ENCODE measurements at regions not wholly inside any gene's neighbourhood (a gene's known extent, or its start where the extent isn't known, plus 50 kb on each side); places are given as distances from the start of the nearest gene placed in this dataset.

DNA sequence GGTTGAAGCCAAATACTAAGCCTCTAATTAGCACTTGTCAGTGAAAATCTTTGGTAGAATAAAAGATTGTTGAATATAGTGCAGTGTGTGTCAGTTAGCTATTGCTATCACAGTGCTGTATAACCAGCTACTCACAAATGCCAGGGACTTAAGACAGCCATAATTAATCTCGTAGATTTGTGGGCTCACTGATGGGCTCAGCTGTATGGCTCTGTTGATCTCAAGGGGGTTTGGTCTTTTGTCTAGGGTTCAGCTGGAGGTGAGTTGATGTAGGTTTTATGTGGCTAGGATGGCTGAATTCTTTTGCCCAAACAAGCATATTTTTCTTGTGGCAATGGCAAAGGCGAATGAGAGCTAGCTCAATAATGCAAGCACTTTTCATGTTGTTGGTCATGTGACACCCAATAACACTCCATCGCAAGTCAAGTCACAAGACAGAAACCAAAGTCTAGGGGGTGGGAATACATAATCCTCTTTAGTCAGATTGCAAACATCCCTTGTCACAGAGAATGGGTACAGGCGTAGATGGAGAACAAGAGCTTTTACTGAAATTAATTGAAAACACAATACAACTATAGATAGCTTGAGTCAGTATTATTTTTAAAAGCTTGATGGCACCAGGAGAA lies 121.7 kb upstream of the EDNRB start:
- H3K4me3 ChIP-seq (ENCODE audit: severe bottlenecking) = no peak overlapping the region
- H3K27me3 ChIP-seq (ENCODE audit: insufficient read depth, poor library complexity, severe bottlenecking) = no peaks in the 10 kb centered on the region
- no peak overlapping the region for H3K27ac ChIP-seq (ENCODE audit: poor library complexity, severe bottlenecking)
- ATAC-seq (ENCODE audit: low read depth) (no peak), DNase-seq (ENCODE audit: low spot score) (no peak)
- TF ChIP-seq, protein P1, sequence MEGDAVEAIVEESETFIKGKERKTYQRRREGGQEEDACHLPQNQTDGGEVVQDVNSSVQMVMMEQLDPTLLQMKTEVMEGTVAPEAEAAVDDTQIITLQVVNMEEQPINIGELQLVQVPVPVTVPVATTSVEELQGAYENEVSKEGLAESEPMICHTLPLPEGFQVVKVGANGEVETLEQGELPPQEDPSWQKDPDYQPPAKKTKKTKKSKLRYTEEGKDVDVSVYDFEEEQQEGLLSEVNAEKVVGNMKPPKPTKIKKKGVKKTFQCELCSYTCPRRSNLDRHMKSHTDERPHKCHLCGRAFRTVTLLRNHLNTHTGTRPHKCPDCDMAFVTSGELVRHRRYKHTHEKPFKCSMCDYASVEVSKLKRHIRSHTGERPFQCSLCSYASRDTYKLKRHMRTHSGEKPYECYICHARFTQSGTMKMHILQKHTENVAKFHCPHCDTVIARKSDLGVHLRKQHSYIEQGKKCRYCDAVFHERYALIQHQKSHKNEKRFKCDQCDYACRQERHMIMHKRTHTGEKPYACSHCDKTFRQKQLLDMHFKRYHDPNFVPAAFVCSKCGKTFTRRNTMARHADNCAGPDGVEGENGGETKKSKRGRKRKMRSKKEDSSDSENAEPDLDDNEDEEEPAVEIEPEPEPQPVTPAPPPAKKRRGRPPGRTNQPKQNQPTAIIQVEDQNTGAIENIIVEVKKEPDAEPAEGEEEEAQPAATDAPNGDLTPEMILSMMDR (IDR thresholded peaks at IDR 0.05; ENCODE audit: poor library complexity, severe bottlenecking) = no peak
- H3K36me3 ChIP-seq (ENCODE audit: low read depth) = no peaks in the 10 kb centered on the region
- H3K9me3 ChIP-seq (ENCODE audit: severe bottlenecking) = no peaks in the 10 kb centered on the region
- H3K4me1 ChIP-seq (ENCODE audit: insufficient read depth, poor library complexity, severe bottlenecking) = no peaks in the 10 kb centered on the region

DNA sequence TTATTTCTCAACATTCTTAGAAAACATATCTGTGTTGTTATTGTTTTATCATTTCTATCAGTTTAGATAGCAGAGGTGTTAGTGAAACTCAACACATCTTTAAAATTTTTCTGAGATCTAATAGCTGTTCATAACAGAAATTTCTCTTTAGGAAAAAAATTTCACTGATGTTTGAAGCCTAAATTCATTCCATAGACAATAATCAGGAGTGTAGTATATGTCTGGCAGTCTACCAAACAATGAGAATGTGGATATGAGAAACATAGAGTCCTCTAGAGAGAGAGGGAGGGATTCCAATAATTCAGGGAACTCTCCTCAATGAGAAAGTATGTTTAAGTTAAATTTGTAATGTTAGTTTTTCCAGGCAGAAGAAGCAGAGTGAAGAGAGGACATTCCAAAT lies 118.2 kb upstream of the EDNRB start:
- TF ChIP-seq, protein P1 (IDR thresholded peaks at IDR 0.05; ENCODE audit: poor library complexity, severe bottlenecking) = no peak
- H3K4me3 ChIP-seq (ENCODE audit: severe bottlenecking) = no peak overlapping the region
- H3K27ac ChIP-seq (ENCODE audit: poor library complexity, severe bottlenecking) = no peak overlapping the region
- no peaks in the 10 kb centered on the region for H3K27me3 ChIP-seq (ENCODE audit: insufficient read depth, poor library complexity, severe bottlenecking)
- no peaks in the 10 kb centered on the region for H3K4me1 ChIP-seq (ENCODE audit: insufficient read depth, poor library complexity, severe bottlenecking)
- DNase-seq (ENCODE audit: low spot score) (no peak), ATAC-seq (ENCODE audit: low read depth) (no peak)
- H3K36me3 ChIP-seq (ENCODE audit: low read depth) = no peaks in the 10 kb centered on the region
- no peaks in the 10 kb centered on the region for H3K9me3 ChIP-seq (ENCODE audit: severe bottlenecking)

DNA sequence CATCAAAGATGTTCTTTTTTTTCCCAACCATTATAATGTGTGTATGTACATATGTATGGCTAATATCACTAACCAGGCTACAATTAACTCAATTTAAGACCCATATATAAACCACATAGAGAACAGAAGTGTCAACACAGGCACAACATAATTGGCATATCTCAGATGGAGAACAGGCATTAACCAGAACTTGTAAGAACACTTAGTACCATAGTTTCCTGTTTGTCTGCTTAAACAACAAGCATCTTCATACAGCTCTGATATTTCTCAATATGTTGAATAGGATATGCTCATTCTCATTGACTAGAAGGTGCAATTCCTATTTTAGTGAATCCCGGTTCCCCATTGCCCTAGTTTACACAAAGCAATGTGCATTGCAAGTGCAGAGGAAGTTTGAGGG lies 116.9 kb upstream of the EDNRB start:
- TF ChIP-seq, protein P1 (IDR thresholded peaks at IDR 0.05; ENCODE audit: poor library complexity, severe bottlenecking) = no peak
- Histone ChIP-seq H3K4me1 (ENCODE audit: insufficient read depth, poor library complexity, severe bottlenecking) (no peaks in the 10 kb centered on the region), H3K9me3 (ENCODE audit: severe bottlenecking) (no peaks in the 10 kb centered on the region), H3K36me3 (ENCODE audit: low read depth) (no peaks in the 10 kb centered on the region), H3K4me3 (ENCODE audit: severe bottlenecking) (no peak overlapping the region), H3K27ac (ENCODE audit: poor library complexity, severe bottlenecking) (no peak overlapping the region), H3K27me3 (ENCODE audit: insufficient read depth, poor library complexity, severe bottlenecking) (no peaks in the 10 kb centered on the region)
- DNase-seq (ENCODE audit: low spot score) (no peak), ATAC-seq (ENCODE audit: low read depth) (no peak)

DNA sequence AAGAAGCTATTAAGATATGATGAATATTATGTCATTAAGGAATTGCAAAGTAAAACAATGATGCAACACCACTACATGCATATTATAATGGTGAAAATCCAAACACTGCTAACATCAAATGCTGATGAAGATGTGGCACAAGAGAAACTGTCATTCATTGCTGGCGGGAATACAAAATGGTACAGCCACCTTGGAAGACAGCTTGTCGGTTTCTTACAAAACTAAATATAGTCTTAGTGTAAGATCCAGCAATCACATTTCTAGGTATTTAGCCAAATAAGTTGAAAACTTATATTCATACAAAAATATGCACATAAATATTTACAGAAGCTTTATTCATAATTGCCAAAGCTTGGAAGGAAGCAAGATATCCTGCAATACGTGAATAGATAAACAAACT lies 114.9 kb upstream of the EDNRB start:
- no peak for ATAC-seq (ENCODE audit: low read depth)

DNA sequence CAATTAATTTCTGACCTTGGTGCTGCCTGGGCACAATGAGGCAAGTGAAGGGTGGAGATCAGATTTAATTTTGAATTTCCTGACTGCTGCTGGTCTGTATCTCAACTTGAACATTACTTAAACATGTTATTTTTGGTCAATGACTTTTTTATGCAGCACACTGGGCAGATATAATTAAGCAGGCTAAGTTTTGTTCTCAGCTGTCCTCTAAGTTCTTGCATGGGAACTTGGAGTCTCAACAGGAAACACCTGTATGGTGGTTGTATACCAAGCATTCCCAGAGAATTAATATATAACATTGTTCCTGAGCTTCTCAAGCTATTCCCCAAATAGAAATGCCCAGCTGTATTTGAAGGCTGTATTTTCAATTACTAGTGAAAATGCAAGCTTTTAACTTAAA lies 113.5 kb upstream of the EDNRB start:
- TF ChIP-seq, protein P1 (IDR thresholded peaks at IDR 0.05; ENCODE audit: poor library complexity, severe bottlenecking) = no peak
- Histone ChIP-seq H3K27ac (ENCODE audit: poor library complexity, severe bottlenecking) (no peak overlapping the region), H3K4me1 (ENCODE audit: insufficient read depth, poor library complexity, severe bottlenecking) (no peaks in the 10 kb centered on the region), H3K9me3 (ENCODE audit: severe bottlenecking) (no peaks in the 10 kb centered on the region), H3K27me3 (ENCODE audit: insufficient read depth, poor library complexity, severe bottlenecking) (no peaks in the 10 kb centered on the region), H3K4me3 (ENCODE audit: severe bottlenecking) (no peak overlapping the region), H3K36me3 (ENCODE audit: low read depth) (no peaks in the 10 kb centered on the region)
- no peak for DNase-seq (ENCODE audit: low spot score)
- no peak for ATAC-seq (ENCODE audit: low read depth)

More for the DNA sequence above, 114.9 kb upstream of the EDNRB start:
- DNase-seq (ENCODE audit: low spot score) = no peak
- TF ChIP-seq, protein P1 (IDR thresholded peaks at IDR 0.05; ENCODE audit: poor library complexity, severe bottlenecking) = no peak
- Histone ChIP-seq H3K4me1 (ENCODE audit: insufficient read depth, poor library complexity, severe bottlenecking) (no peaks in the 10 kb centered on the region), H3K36me3 (ENCODE audit: low read depth) (no peaks in the 10 kb centered on the region), H3K27me3 (ENCODE audit: insufficient read depth, poor library complexity, severe bottlenecking) (no peaks in the 10 kb centered on the region), H3K4me3 (ENCODE audit: severe bottlenecking) (no peak overlapping the region), H3K27ac (ENCODE audit: poor library complexity, severe bottlenecking) (no peak overlapping the region), H3K9me3 (ENCODE audit: severe bottlenecking) (no peaks in the 10 kb centered on the region)

All from RWPE2 (cell line).